Uterus (tissue), 3 donors: ENCODE measurements at regions not wholly inside any gene's neighbourhood (a gene's known extent, or its start where the extent isn't known, plus 50 kb on each side); places are given as distances from the start of the nearest gene placed in this dataset.

Experiments
- DNase-seq, 2 donors: peaks; one replicate each; pipeline ENCODE4 v3.0.0-alpha.2; 2019 to 2020
- H3K27ac ChIP-seq, 2 donors: fragments of 200-600 bp; sonication (generic); 1 replicate in 1 of 2; 2 replicates in 1 of 2; pipeline ENCODE4 v1.5.1; 2016 to 2018
- H3K27me3 ChIP-seq, 2 donors: fragments of 200-600 bp; sonication (generic); one replicate each; pipeline ENCODE4 v1.5.1; 2018 to 2019; ENCODE audit warnings: control low read depth in 1 of 2
- H3K36me3 ChIP-seq, 2 donors: fragments of 200-600 bp; sonication (generic); one replicate each; pipeline ENCODE4 v1.5.1; 2019; ENCODE audit warnings: control low read depth in 1 of 2
- H3K4me1 ChIP-seq, 2 donors: fragments of 200-600 bp; sonication (generic); one replicate each; pipeline ENCODE4 v1.5.1; 2018 to 2019; ENCODE audit warnings: control low read depth in 1 of 2
- H3K4me3 ChIP-seq, 2 donors: fragments of 200-600 bp; sonication (generic); 1 replicate in 1 of 2; 2 replicates in 1 of 2; pipeline ENCODE4 v1.5.1; 2018 to 2019; ENCODE audit warnings: mild to moderate bottlenecking in 1 of 2
- H3K9me3 ChIP-seq, 2 donors: fragments of 200-600 bp; sonication (generic); one replicate each; pipeline ENCODE4 v1.5.1; 2019; ENCODE audit warnings: control low read depth in 1 of 2
- CTCF ChIP-seq, 4 experiments: fragments of 200-600 bp in 2 of 4; fragments of 450-650 bp in 2 of 4; sonication (generic) in 2 of 4; IDR thresholded peaks; one replicate each; pipeline ENCODE4 v1.5.1; 2016 to 2019; ENCODE audit warnings: antibody characterized with exemption in 4 of 4, mild to moderate bottlenecking in 2 of 4, moderate library complexity in 1 of 4
- POLR2A ChIP-seq, 2 donors: fragments of 450-650 bp; IDR thresholded peaks; one replicate each; pipeline ENCODE4 v1.6.1; 2016; ENCODE audit warnings: antibody characterized with exemption in 2 of 2, mild to moderate bottlenecking in 1 of 2, moderate library complexity in 1 of 2
- intact Hi-C: fragments of 100-400 bp; cut with DNase I; formaldehyde crosslinking; loops from one replicate; pipeline ENCODE4 v1.15.1; 2023; ENCODE audit warnings: low total_unique reads
- donor health status: DM: yes; HTN: yes; CAD: no.

- Histone ChIP-seq H3K4me3 (no peak overlapping the region), H3K27ac (no peak overlapping the region), H3K27me3 (no peaks in the 10 kb centered on the region), H3K36me3 (no peaks in the 10 kb centered on the region), H3K4me1 (no peaks in the 10 kb centered on the region), H3K9me3 (no peaks in the 10 kb centered on the region)
- intact Hi-C loops = no loop called here
- no peak for DNase-seq
- no peak for TF ChIP-seq CTCF (IDR thresholded peaks at IDR 0.05)
- TF ChIP-seq POLR2A (IDR thresholded peaks at IDR 0.05) = no peak
Observed at GRCh38 chr15:100784493-100785180, 95.0 kb upstream of the ALDH1A3 start.

- intact Hi-C loops = no loop called here
- Histone ChIP-seq H3K36me3 (no peaks in the 10 kb centered on the region), H3K4me1 (no peaks in the 10 kb centered on the region), H3K27ac (no peak overlapping the region), H3K9me3 (no peaks in the 10 kb centered on the region), H3K27me3 (no peaks in the 10 kb centered on the region), H3K4me3 (no peak overlapping the region)
- TF ChIP-seq CTCF (IDR thresholded peaks at IDR 0.05) (no peak), POLR2A (IDR thresholded peaks at IDR 0.05) (no peak)
- no peak for DNase-seq
Observed at GRCh38 chr15:100785181-100786138, 94.2 kb upstream of the ALDH1A3 start.

- intact Hi-C loops = no loop called here
- Histone ChIP-seq H3K9me3 (no peaks in the 10 kb centered on the region), H3K4me1 (no peaks in the 10 kb centered on the region), H3K4me3 (no peak overlapping the region), H3K27ac (no peak overlapping the region), H3K36me3 (no peaks in the 10 kb centered on the region), H3K27me3 (no peaks in the 10 kb centered on the region)
- no peak for DNase-seq
- TF ChIP-seq POLR2A (IDR thresholded peaks at IDR 0.05) (no peak), CTCF (IDR thresholded peaks at IDR 0.05) (no peak)
Observed at GRCh38 chr15:100786139-100786531, 93.5 kb upstream of the ALDH1A3 start.

GRCh38 chr15:100786901-100787566, 92.6 kb upstream of the ALDH1A3 start:
- no peaks in the 10 kb centered on the region for H3K4me1 ChIP-seq
- H3K27ac ChIP-seq = no peak overlapping the region
- H3K4me3 ChIP-seq = no peak overlapping the region
- no peaks in the 10 kb centered on the region for H3K9me3 ChIP-seq
- intact Hi-C loops = no loop called here
- DNase-seq = no peak
- TF ChIP-seq CTCF (IDR thresholded peaks at IDR 0.05) = no peak
- no peak for TF ChIP-seq POLR2A (IDR thresholded peaks at IDR 0.05)
- no peaks in the 10 kb centered on the region for H3K27me3 ChIP-seq
- H3K36me3 ChIP-seq = no peaks in the 10 kb centered on the region
